Osteocyte (in vitro differentiated cells): ENCODE measurements at regions not wholly inside any gene's neighbourhood (a gene's known extent, or its start where the extent isn't known, plus 50 kb on each side); places are given as distances from the start of the nearest gene placed in this dataset.
"Not testable (repeated sequence)": the region's sequence is repeated elsewhere in the genome, so short reads cannot be mapped to it uniquely, and the experiment has no call there.

Experiments used
- DNase-seq: peaks from one replicate; pipeline ENCODE4 v3.0.0; 2021; ENCODE audit warnings: mixed read lengths; ENCODE audit not compliant: unreplicated experiment; ENCODE audit errors: extremely low spot score
- H3K27ac Mint-ChIP-seq: one replicate; pipeline ENCODE4 v1.8.0; 2021; ENCODE audit warnings: mild to moderate bottlenecking, mixed read lengths; ENCODE audit not compliant: unreplicated experiment
- H3K27me3 Mint-ChIP-seq: one replicate; pipeline ENCODE4 v1.8.0; 2021; ENCODE audit warnings: mixed read lengths; ENCODE audit not compliant: unreplicated experiment
- H3K36me3 Mint-ChIP-seq: one replicate; pipeline ENCODE4 v1.8.0; 2021; ENCODE audit warnings: mixed read lengths; ENCODE audit not compliant: unreplicated experiment
- H3K4me1 Mint-ChIP-seq: one replicate; pipeline ENCODE4 v1.8.0; 2021; ENCODE audit warnings: mixed read lengths; ENCODE audit not compliant: unreplicated experiment
- H3K4me3 Mint-ChIP-seq: one replicate; pipeline ENCODE4 v1.8.0; 2021; ENCODE audit warnings: mild to moderate bottlenecking, moderate library complexity, mixed read lengths; ENCODE audit not compliant: unreplicated experiment
- H3K9me3 Mint-ChIP-seq: one replicate; pipeline ENCODE4 v1.8.0; 2021; ENCODE audit warnings: mixed read lengths; ENCODE audit not compliant: unreplicated experiment
- TF ChIP-seq, protein P1 (sequence below): fragments of 200-600 bp; sonication (generic); IDR thresholded peaks from 2 replicates; pipeline ENCODE4 v1.5.0; 2021; ENCODE audit warnings: antibody characterized with exemption, mild to moderate bottlenecking, moderate library complexity

- peaks cover 8% of the 10 kb centered on the region for H3K9me3 Mint-ChIP-seq
- TF ChIP-seq, protein P1, sequence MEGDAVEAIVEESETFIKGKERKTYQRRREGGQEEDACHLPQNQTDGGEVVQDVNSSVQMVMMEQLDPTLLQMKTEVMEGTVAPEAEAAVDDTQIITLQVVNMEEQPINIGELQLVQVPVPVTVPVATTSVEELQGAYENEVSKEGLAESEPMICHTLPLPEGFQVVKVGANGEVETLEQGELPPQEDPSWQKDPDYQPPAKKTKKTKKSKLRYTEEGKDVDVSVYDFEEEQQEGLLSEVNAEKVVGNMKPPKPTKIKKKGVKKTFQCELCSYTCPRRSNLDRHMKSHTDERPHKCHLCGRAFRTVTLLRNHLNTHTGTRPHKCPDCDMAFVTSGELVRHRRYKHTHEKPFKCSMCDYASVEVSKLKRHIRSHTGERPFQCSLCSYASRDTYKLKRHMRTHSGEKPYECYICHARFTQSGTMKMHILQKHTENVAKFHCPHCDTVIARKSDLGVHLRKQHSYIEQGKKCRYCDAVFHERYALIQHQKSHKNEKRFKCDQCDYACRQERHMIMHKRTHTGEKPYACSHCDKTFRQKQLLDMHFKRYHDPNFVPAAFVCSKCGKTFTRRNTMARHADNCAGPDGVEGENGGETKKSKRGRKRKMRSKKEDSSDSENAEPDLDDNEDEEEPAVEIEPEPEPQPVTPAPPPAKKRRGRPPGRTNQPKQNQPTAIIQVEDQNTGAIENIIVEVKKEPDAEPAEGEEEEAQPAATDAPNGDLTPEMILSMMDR, result no peak
- H3K4me1 Mint-ChIP-seq, result peaks cover 11% of the 10 kb centered on the region
- no peaks in the 10 kb centered on the region for H3K36me3 Mint-ChIP-seq
- no peak overlapping the region for H3K27ac Mint-ChIP-seq
- no peaks in the 10 kb centered on the region for H3K27me3 Mint-ChIP-seq
- H3K4me3 Mint-ChIP-seq, result no peak overlapping the region
- no peak for DNase-seq
Measured at GRCh38 chr5:92841604-92842155, 739.3 kb downstream of the NR2F1-AS1 start.

DNA sequence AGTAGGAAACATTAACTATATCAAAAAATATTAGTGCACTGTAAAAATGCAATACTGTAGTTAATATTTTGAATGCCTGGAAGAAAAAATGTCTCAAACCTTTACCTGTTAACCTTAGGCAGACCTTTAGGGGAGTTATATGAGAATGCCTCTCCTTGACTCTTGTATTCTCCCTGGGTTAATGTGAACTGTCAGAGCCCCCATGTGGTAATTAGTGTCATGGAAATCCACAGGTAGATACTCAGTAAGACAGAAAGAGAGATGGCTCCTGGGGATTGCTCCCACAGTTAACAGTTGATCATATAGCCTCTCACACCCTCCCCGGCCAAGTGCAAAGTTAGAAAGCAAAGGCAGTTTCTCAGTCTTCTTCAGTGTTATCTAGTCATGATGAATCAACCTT, 742.8 kb downstream of the NR2F1-AS1 start:
- DNase-seq, result no peak
- TF ChIP-seq, protein P1, result peak; percentile 14
- Mint-ChIP-seq H3K36me3 (peaks cover 3% of the 10 kb centered on the region), H3K4me3 (no peak overlapping the region), H3K27me3 (no peaks in the 10 kb centered on the region), H3K27ac (no peak overlapping the region), H3K4me1 (peaks cover 13% of the 10 kb centered on the region), H3K9me3 (peaks cover 14% of the 10 kb centered on the region)

DNA sequence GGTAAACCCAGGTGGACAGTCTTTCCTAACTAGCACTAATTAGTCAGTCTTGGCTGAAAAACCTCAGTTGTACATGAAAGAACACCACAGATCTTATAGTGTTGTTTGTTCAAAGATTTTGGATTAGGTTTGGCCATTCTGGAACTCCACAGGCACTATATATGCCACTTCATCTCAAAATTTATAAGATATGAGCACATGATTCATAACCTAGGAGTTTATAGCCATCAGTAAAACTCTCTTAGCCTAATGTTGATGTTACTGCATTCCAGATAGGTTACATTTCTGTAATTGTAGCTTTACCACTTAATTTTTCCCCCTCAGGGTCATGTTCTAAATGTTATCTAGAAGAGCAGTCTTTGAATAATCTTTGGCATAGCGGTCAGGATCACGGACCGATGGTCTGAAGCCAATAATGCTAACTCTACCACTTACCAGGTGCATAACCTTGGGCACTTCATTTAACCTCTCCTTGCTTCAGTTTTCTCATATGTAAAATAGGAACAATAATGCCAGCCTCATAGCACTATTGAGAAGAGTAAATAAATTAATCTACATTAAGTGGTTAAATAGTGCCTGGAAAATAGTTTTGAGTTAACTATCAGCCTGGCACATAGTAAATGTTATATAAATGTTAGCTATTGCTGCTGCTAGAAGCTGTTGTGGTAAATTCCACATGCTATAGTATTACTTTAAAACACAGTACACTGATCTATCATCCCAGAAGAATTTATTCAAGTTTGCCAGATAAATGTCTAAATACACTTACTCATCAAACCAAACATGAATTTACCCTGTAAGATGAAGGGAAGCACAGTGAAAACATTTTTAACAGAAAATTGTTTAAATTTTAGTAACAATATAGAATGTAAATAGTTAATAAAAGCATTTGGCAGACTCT, 743.9 kb downstream of the NR2F1-AS1 start:
- no peak for DNase-seq
- TF ChIP-seq, protein P1, result no peak
- H3K4me1 Mint-ChIP-seq, result peaks cover 13% of the 10 kb centered on the region
- H3K4me3 Mint-ChIP-seq, result no peak overlapping the region
- no peak overlapping the region for H3K27ac Mint-ChIP-seq
- no peaks in the 10 kb centered on the region for H3K27me3 Mint-ChIP-seq
- H3K36me3 Mint-ChIP-seq, result peaks cover 3% of the 10 kb centered on the region
- H3K9me3 Mint-ChIP-seq, result peaks cover 21% of the 10 kb centered on the region

- DNase-seq, result no peak
- peaks cover 13% of the 10 kb centered on the region for H3K4me1 Mint-ChIP-seq
- no peaks in the 10 kb centered on the region for H3K27me3 Mint-ChIP-seq
- peaks cover 20% of the 10 kb centered on the region for H3K9me3 Mint-ChIP-seq
- peaks cover 3% of the 10 kb centered on the region for H3K36me3 Mint-ChIP-seq
- no peak overlapping the region for H3K27ac Mint-ChIP-seq
- no peak overlapping the region for H3K4me3 Mint-ChIP-seq
- TF ChIP-seq, protein P1, result no peak
Measured at GRCh38 chr5:92835712-92836111, 745.3 kb downstream of the NR2F1-AS1 start.

GRCh38 chr5:92823551-92823950, 757.5 kb downstream of the NR2F1-AS1 start:
- not testable (repeated sequence) for H3K4me3 Mint-ChIP-seq, H3K27me3 Mint-ChIP-seq, H3K36me3 Mint-ChIP-seq, H3K9me3 Mint-ChIP-seq, H3K4me1 Mint-ChIP-seq, H3K27ac Mint-ChIP-seq, DNase-seq
